ENCODE measurements at regions not wholly inside any gene's neighbourhood (a gene's known extent, or its start where the extent isn't known, plus 50 kb on each side); places are given as distances from the start of the nearest gene placed in this dataset.

GRCh38 chr5:3126639-3127038, 375.2 kb upstream of the IRX2 start:
- TF ChIP-seq FOSL1 (IDR thresholded peaks at IDR 0.05; ENCODE audit: insufficient read depth, low read depth, low read length), result no peak
- TF ChIP-seq CEBPB (IDR thresholded peaks at IDR 0.05; ENCODE audit: low read depth, low read length), result no peak
- no peak for TF ChIP-seq POLR2A (IDR thresholded peaks at IDR 0.05; ENCODE audit: control extremely low read depth in 1 of 2, low read depth in 2 of 2, low read length in 2 of 2)
- no peak for TF ChIP-seq SAP30 (IDR thresholded peaks at IDR 0.05; ENCODE audit: insufficient read depth, insufficient replicate concordance, low read length)
- no peak for TF ChIP-seq RBBP5 (IDR thresholded peaks at IDR 0.05; ENCODE audit: borderline replicate concordance, low read depth, low read length)
- no peak for TF ChIP-seq CBX5 (IDR thresholded peaks at IDR 0.05; ENCODE audit: low read depth, low read length)
- no peak for TF ChIP-seq SP1 (IDR thresholded peaks at IDR 0.05; ENCODE audit: low read depth, low read length)
- no peak for TF ChIP-seq MAX (IDR thresholded peaks at IDR 0.05)
- H2BK12ac ChIP-seq (ENCODE audit: low read depth, low read length), result peak overlapping the region; percentile 84
- no peak overlapping the region for H3K9ac ChIP-seq (replicated peaks in 1 of 4; ENCODE audit: extremely low read depth in 1 of 4, low read depth in 3 of 4, low read length in 3 of 4)
- CTCF ChIA-PET (ENCODE audit: partially characterized antibody), result interaction anchor here (1.6 kb wide), 1 partner anchor 10 kb away, joined by 3 read pairs; no protein-coding TSS in a partner anchor
- 0 out of 2 replicates have a peak overlapping the region, but pooled peaks have one; percentile 13 for H2BK20ac ChIP-seq (ENCODE audit: low read length)
- no peak overlapping the region for H4K5ac ChIP-seq (ENCODE audit: insufficient read length, low read depth, low read length)
- FAIRE-seq, result no peak
- H4K91ac ChIP-seq (replicated peaks; ENCODE audit: insufficient read length, low read length), result peak overlapping the region; percentile 83
- H3K79me1 ChIP-seq (ENCODE audit: low read depth, low read length), result no peaks in the 10 kb centered on the region
- no peak overlapping the region for H3K27ac ChIP-seq (ENCODE audit: low read depth, low read length)
- H3K4me2 ChIP-seq (ENCODE audit: insufficient read depth in 1 of 2, low read depth in 2 of 2, low read length in 2 of 2), result no peak overlapping the region
- no peaks in the 10 kb centered on the region for H4K20me1 ChIP-seq (replicated peaks in 1 of 2; ENCODE audit: control insufficient read depth in 1 of 2, insufficient read depth in 2 of 2, low read length in 2 of 2)
- POLR2A ChIA-PET (ENCODE audit: partially characterized antibody), result interaction anchor here (1.7 kb wide), 1 partner anchor 9 kb away, joined by 3 read pairs; no protein-coding TSS in a partner anchor
- H3K56ac ChIP-seq (replicated peaks; ENCODE audit: insufficient read length, low read depth, low read length), result no peak overlapping the region
- H4K8ac ChIP-seq (ENCODE audit: extremely low read depth, insufficient read depth, low read length), result no peak overlapping the region; the same call in 1 of the 2 replicates
- no peak for DNase-seq (ENCODE audit: low read depth in 1 of 2, low spot score in 2 of 2)
- peak overlapping the region; percentile 75; the same call in 1 of the 2 replicates for H2AK5ac ChIP-seq (ENCODE audit: low read depth, low read length)
- no peak overlapping the region for H3K4me3 ChIP-seq (ENCODE audit: extremely low read depth in 1 of 4, insufficient read depth in 2 of 4, low read depth in 3 of 4, low read length in 4 of 4)
- peaks cover 0 to 19% (median 13%) of the 10 kb centered on the region in 4 experiments; a peak in 6 of 7 replicates for H3K27me3 ChIP-seq (replicated peaks in 1 of 4; ENCODE audit: control insufficient read depth in 3 of 4, extremely low read depth in 1 of 4, insufficient read depth in 3 of 4, low read length in 3 of 4)
- H3K23ac ChIP-seq (ENCODE audit: insufficient read length), result no peak overlapping the region
- peak overlapping the region; percentile 85; the same call in 1 of the 2 replicates for H3K18ac ChIP-seq (ENCODE audit: extremely low read depth, low read length)
- no peak overlapping the region for H2BK120ac ChIP-seq (replicated peaks; ENCODE audit: low read depth, low read length)
- 82% methylated on average over 10 of the region's 10 CpGs; no CpG with 5 or more reads in 1 of the 2 experiments for WGBS, 2 experiments (ENCODE audit: extremely low coverage in 1 of 2, insufficient coverage in 1 of 2, insufficient read length in 1 of 2, insufficient replicate concordance in 2 of 2, low coverage in 1 of 2, low lambda C conversion rate in 2 of 2, missing lambda C conversion rate in 1 of 2)
- no peak overlapping the region for H2BK15ac ChIP-seq (ENCODE audit: low read length)
- H3K79me2 ChIP-seq (ENCODE audit: control insufficient read depth in 1 of 2, insufficient read depth in 2 of 2, low read length in 2 of 2), result no peaks in the 10 kb centered on the region
- no peaks in the 10 kb centered on the region; the same call in 1 of the 2 replicates for H3K23me2 ChIP-seq (ENCODE audit: low read depth, low read length)
- no peak overlapping the region for H3K14ac ChIP-seq (ENCODE audit: insufficient read length)
- H3K36me3 ChIP-seq (ENCODE audit: control insufficient read depth in 2 of 4, insufficient read depth in 4 of 4, low read length in 3 of 4), result no peaks in the 10 kb centered on the region
- no peak overlapping the region for H3K4ac ChIP-seq (replicated peaks; ENCODE audit: insufficient read length, low read depth, low read length)
- H2BK5ac ChIP-seq (ENCODE audit: low read depth, low read length), result 0 out of 2 replicates have a peak overlapping the region, but pooled peaks have one; percentile 12
- H3K9me3 ChIP-seq (ENCODE audit: insufficient read depth in 2 of 2, low read depth in 1 of 2, low read length in 1 of 2), result no peaks in the 10 kb centered on the region
- no peak overlapping the region for H2AFZ ChIP-seq (ENCODE audit: low read length)
- H3K4me1 ChIP-seq (replicated peaks in 1 of 4; ENCODE audit: control insufficient read depth in 3 of 4, insufficient read depth in 4 of 4, low read length in 3 of 4), result peaks cover 5 to 33% (median 14%) of the 10 kb centered on the region in 4 experiments
